Upper lobe of left lung (tissue), 6 donors: ENCODE measurements at regions not wholly inside any gene's neighbourhood (a gene's known extent, or its start where the extent isn't known, plus 50 kb on each side); places are given as distances from the start of the nearest gene placed in this dataset.

Experiments used
- ATAC-seq, 2 donors: fragments of 200-7000 bp; cut with Tn5 transposase; one replicate each; pipeline ENCODE4 v1.9.1; 2022; ENCODE audit warnings: mild to moderate bottlenecking in 2 of 2, moderate library complexity in 2 of 2; ENCODE audit not compliant: low FRiP score in 2 of 2
- DNase-seq, 2 donors: peaks; one replicate each; pipeline ENCODE4 v3.0.0-alpha.2; 2019 to 2020
- H3K27ac ChIP-seq, 4 donors: fragments of 200-600 bp; sonication (generic); one replicate each; pipeline ENCODE4 v1.5.1; 2016 to 2019
- H3K27me3 ChIP-seq, 4 donors: fragments of 200-600 bp; sonication (generic); one replicate each; pipeline ENCODE4 v1.5.1; 2017 to 2019
- H3K36me3 ChIP-seq, 4 donors: fragments of 200-600 bp; sonication (generic); one replicate each; pipeline ENCODE4 v1.5.1; 2016 to 2019
- H3K4me1 ChIP-seq, 4 donors: fragments of 200-600 bp; sonication (generic); one replicate each; pipeline ENCODE4 v1.5.1; 2018 to 2019
- H3K4me3 ChIP-seq, 4 donors: fragments of 200-600 bp; sonication (generic); one replicate each; pipeline ENCODE4 v1.5.1; 2017 to 2019; ENCODE audit warnings: mild to moderate bottlenecking in 2 of 4, moderate library complexity in 1 of 4
- H3K9me3 ChIP-seq, 4 donors: fragments of 200-600 bp; sonication (generic); one replicate each; pipeline ENCODE4 v1.5.1; 2018 to 2019
- CTCF ChIP-seq, 6 experiments: fragments of 450-650 bp in 4 of 6; fragments of 200-600 bp in 2 of 6; sonication (generic) in 2 of 6; IDR thresholded peaks; one replicate each; pipeline ENCODE4 v1.5.1; 2016 to 2019; ENCODE audit warnings: antibody characterized with exemption in 6 of 6
- EP300 ChIP-seq, 4 donors: sonication (generic); formaldehyde crosslinking; IDR thresholded peaks; one replicate each; pipeline ENCODE4 v1.5.1; 2017; ENCODE audit warnings: antibody characterized with exemption in 4 of 4, control low read depth in 2 of 4
- POLR2A ChIP-seq, 4 donors: fragments of 450-650 bp; IDR thresholded peaks; one replicate each; pipeline ENCODE4 v1.5.1; 2016 to 2017; ENCODE audit warnings: antibody characterized with exemption in 4 of 4, mild to moderate bottlenecking in 2 of 4
- POLR2AphosphoS5 ChIP-seq, 2 donors: sonication (generic); formaldehyde crosslinking; IDR thresholded peaks; one replicate each; pipeline ENCODE4 v1.5.1; 2017; ENCODE audit warnings: antibody characterized with exemption in 2 of 2
- WGBS, 2 donors: methylation state at CpG; one replicate each; pipeline ENCODE4 v1.1.5; 2017 to 2018; 5-methylcytosine and 5-hydroxymethylcytosine counted together
- small RNA-seq, 4 donors: library from RNA; depleted of rRNA; stranded (forward); fragments of <200 nt; gene quantifications; one replicate each; pipeline ENCODE3, GENCODE V24; 2016
- donor health status: DM: no; HTN: no; CAD: no; lungs with moderate emphysema.
- donor health status: DM: no; HTN: yes; CAD: no; lungs with severe emphysema.

- DNase-seq (peak in 1 of 2 donors; percentile 41), ATAC-seq (peak; percentile 36 to 77)
- peak overlapping the region in 3 of 4 donors; percentile 8 to 19 (median 9) for H3K4me3 ChIP-seq
Observed at GRCh38 chr5:126370796-126371718, 52.2 kb upstream of the GRAMD2B start.

GRCh38 chr5:126373375-126374108, 49.7 kb upstream of the GRAMD2B start:
- Histone ChIP-seq H3K9me3 (no peaks in the 10 kb centered on the region), H3K4me3 (no peak overlapping the region), H3K27ac (no peak overlapping the region), H3K36me3 (no peaks in the 10 kb centered on the region), H3K4me1 (peaks cover 0 to 4% (median 0%) of the 10 kb centered on the region in 4 donors), H3K27me3 (no peaks in the 10 kb centered on the region)
- no peak for ATAC-seq
- no peak for DNase-seq
- TF ChIP-seq POLR2AphosphoS5 (IDR thresholded peaks at IDR 0.05) (no peak), CTCF (IDR thresholded peaks at IDR 0.05) (no peak), POLR2A (IDR thresholded peaks at IDR 0.05) (no peak), EP300 (IDR thresholded peaks at IDR 0.05) (no peak)
- 53 to 59% methylated on average over 3 of the region's 3 CpGs for WGBS, 2 donors

More at GRCh38 chr5:126370796-126371718, 52.2 kb upstream of the GRAMD2B start:
- Histone ChIP-seq H3K27me3 (no peaks in the 10 kb centered on the region), H3K36me3 (no peaks in the 10 kb centered on the region), H3K27ac (peak overlapping the region in 2 of 4 donors; percentile 25 to 52), H3K9me3 (no peaks in the 10 kb centered on the region), H3K4me1 (peaks cover 0 to 4% (median 0%) of the 10 kb centered on the region in 4 donors)
- 82 to 85% methylated on average over 12 of the region's 12 CpGs for WGBS, 2 donors
- TF ChIP-seq EP300 (IDR thresholded peaks at IDR 0.05) = no peak
- no peak for TF ChIP-seq POLR2AphosphoS5 (IDR thresholded peaks at IDR 0.05)
- TF ChIP-seq POLR2A (IDR thresholded peaks at IDR 0.05) = no peak
- no peak for TF ChIP-seq CTCF (IDR thresholded peaks at IDR 0.05)

Small RNA genes in the stretch of these regions (small RNA-seq; reads per million reads assigned to genes)
- gene HMGB1P22 = 0 reads per million in 4 donors
- gene RN7SKP117 = 0 reads per million in 4 donors
